ENCODE measurements at regions not wholly inside any gene's neighbourhood (a gene's known extent, or its start where the extent isn't known, plus 50 kb on each side); places are given as distances from the start of the nearest gene placed in this dataset.

- Mint-ChIP-seq H3K36me3 (no peaks in the 10 kb centered on the region), H3K27ac (no peak overlapping the region), H3K27me3 (ENCODE audit: low read depth in 3 of 3) (peaks cover 0 to 2% (median 2%) of the 10 kb centered on the region in 3 donors), H3K9me3 (peaks cover 0 to 3% (median 0%) of the 10 kb centered on the region in 7 donors), H3K4me1 (no peaks in the 10 kb centered on the region), H3K4me3 (no peak overlapping the region)
- Histone ChIP-seq H3K27ac (ENCODE audit: low read depth in 1 of 2, low read length in 2 of 2) (no peak overlapping the region), H4K20me1 (ENCODE audit: insufficient read depth, low read length) (no peaks in the 10 kb centered on the region), H3K4me1 (ENCODE audit: control insufficient read depth in 1 of 2, insufficient read depth in 2 of 2, low read length in 2 of 2) (no peaks in the 10 kb centered on the region), H3K4me2 (replicated peaks; ENCODE audit: extremely low read depth, low read length, poor library complexity, severe bottlenecking) (no peak overlapping the region), H3K9ac (ENCODE audit: insufficient read depth, low read length, poor library complexity, severe bottlenecking) (no peak overlapping the region), H3K36me3 (replicated peaks in 1 of 2; ENCODE audit: control insufficient read depth in 1 of 2, insufficient read depth in 2 of 2, low read length in 2 of 2) (no peaks in the 10 kb centered on the region), H3K27me3 (ENCODE audit: control insufficient read depth in 2 of 2, insufficient read depth in 2 of 2, low read length in 2 of 2) (no peaks in the 10 kb centered on the region), H3K79me2 (ENCODE audit: insufficient read depth, low read length) (no peaks in the 10 kb centered on the region), H2AFZ (ENCODE audit: insufficient read depth, low read depth, low read length, poor library complexity, severe bottlenecking) (no peak overlapping the region), H3K4me3 (replicated peaks in 1 of 3; ENCODE audit: low read depth in 2 of 3, low read length in 3 of 3) (no peak overlapping the region), H3K9me3 (replicated peaks in 1 of 2; ENCODE audit: control insufficient read depth in 1 of 2, insufficient read depth in 1 of 2, low read length in 2 of 2) (no peaks in the 10 kb centered on the region)
- WGBS (ENCODE audit: insufficient coverage), result no CpG with 5 or more reads among the region's 2 CpGs
- no peak for DNase-seq
- TF ChIP-seq CTCF (IDR thresholded peaks at IDR 0.05), result no peak
- intact Hi-C loops (cut with micrococcal nuclease), result no loop called here
Observed at GRCh38 chr20:12219798-12220197, 302.1 kb downstream of the BTBD3 start.

GRCh38 chr20:12223057-12223456, 305.4 kb downstream of the BTBD3 start:
- Mint-ChIP-seq H3K4me3 (no peak overlapping the region), H3K27me3 (ENCODE audit: low read depth in 3 of 3) (no peaks in the 10 kb centered on the region), H3K27ac (no peak overlapping the region), H3K4me1 (no peaks in the 10 kb centered on the region), H3K9me3 (peaks cover 0 to 3% (median 0%) of the 10 kb centered on the region in 7 donors), H3K36me3 (no peaks in the 10 kb centered on the region)
- H3K4me3 ChIP-seq (replicated peaks in 1 of 3; ENCODE audit: low read depth in 2 of 3, low read length in 3 of 3), result no peak overlapping the region
- WGBS (ENCODE audit: insufficient coverage), result no CpG with 5 or more reads among the region's 2 CpGs
- intact Hi-C loops (cut with micrococcal nuclease), result no loop called here
- H3K36me3 ChIP-seq (replicated peaks in 1 of 2; ENCODE audit: control insufficient read depth in 1 of 2, insufficient read depth in 2 of 2, low read length in 2 of 2), result no peaks in the 10 kb centered on the region
- H3K79me2 ChIP-seq (ENCODE audit: insufficient read depth, low read length), result no peaks in the 10 kb centered on the region
- no peak overlapping the region for H3K27ac ChIP-seq (ENCODE audit: low read depth in 1 of 2, low read length in 2 of 2)
- no peaks in the 10 kb centered on the region for H4K20me1 ChIP-seq (ENCODE audit: insufficient read depth, low read length)
- no peak overlapping the region for H3K9ac ChIP-seq (ENCODE audit: insufficient read depth, low read length, poor library complexity, severe bottlenecking)
- no peaks in the 10 kb centered on the region for H3K9me3 ChIP-seq (replicated peaks in 1 of 2; ENCODE audit: control insufficient read depth in 1 of 2, insufficient read depth in 1 of 2, low read length in 2 of 2)
- no peak overlapping the region for H2AFZ ChIP-seq (ENCODE audit: insufficient read depth, low read depth, low read length, poor library complexity, severe bottlenecking)
- no peak for TF ChIP-seq CTCF (IDR thresholded peaks at IDR 0.05)
- no peaks in the 10 kb centered on the region for H3K27me3 ChIP-seq (ENCODE audit: control insufficient read depth in 2 of 2, insufficient read depth in 2 of 2, low read length in 2 of 2)
- DNase-seq, result no peak
- no peaks in the 10 kb centered on the region for H3K4me1 ChIP-seq (ENCODE audit: control insufficient read depth in 1 of 2, insufficient read depth in 2 of 2, low read length in 2 of 2)
- no peak overlapping the region for H3K4me2 ChIP-seq (replicated peaks; ENCODE audit: extremely low read depth, low read length, poor library complexity, severe bottlenecking)

Measured in CD14-positive monocyte (primary cell).